ENCODE measurements at regions not wholly inside any gene's neighbourhood (a gene's known extent, or its start where the extent isn't known, plus 50 kb on each side); places are given as distances from the start of the nearest gene placed in this dataset.

GRCh38 chr13:85080691-85081090 is 718.5 kb downstream of the SLITRK6 start:
- TF ChIP-seq CTCF (IDR thresholded peaks at IDR 0.05; ENCODE audit: low read length), result no peak
- TF ChIP-seq EZH2 (IDR thresholded peaks at IDR 0.05; ENCODE audit: borderline replicate concordance, low read length), result no peak
